ENCODE measurements at regions not wholly inside any gene's neighbourhood (a gene's known extent, or its start where the extent isn't known, plus 50 kb on each side); places are given as distances from the start of the nearest gene placed in this dataset.

- no peak for DNase-seq (ENCODE audit: low spot score)
These were observed 402.1 kb upstream of the CHD6 start for GRCh38 chr20:42020316-42020715.

DNA sequence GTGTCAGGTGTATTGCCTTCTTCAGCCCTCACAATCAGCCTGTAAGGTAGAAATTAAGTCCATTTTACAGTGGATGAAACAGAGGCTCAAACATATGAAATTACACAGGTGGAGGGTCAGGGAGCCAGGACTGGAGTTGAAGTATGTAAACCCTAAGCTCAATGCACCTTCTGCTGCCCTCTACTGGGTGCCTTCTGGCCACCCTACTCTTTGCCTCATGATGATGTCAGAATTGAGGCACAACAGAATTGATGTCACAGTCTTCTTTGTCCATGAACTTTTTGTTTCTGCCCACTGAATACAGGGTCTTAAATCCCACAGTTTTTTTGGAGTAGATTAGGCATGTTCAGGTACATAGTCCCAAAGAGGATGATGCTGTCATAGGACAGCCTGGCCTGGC lies 400.8 kb upstream of the CHD6 start:
- DNase-seq (ENCODE audit: low spot score): no peak

DNA sequence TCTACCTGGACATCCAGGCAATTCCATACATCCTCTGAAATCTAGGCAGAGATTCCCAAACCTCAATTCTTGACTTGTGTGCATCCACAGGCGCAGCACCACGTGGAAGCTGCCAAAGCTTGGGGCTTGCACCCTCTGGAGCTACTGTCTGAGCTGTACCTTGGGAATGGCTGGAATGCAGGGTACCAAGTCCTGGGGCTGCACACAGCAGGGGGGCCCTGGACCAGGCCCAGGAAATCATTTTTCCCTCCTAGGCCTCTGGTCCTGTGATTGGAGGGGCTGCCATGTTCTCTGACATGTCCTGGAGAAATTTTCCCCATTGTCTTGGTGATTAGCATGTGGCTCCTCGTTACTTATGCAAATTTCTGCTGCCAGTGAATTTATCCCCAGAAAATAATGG lies 391.9 kb upstream of the CHD6 start:
- DNase-seq (ENCODE audit: low spot score): no peak

- DNase-seq (ENCODE audit: low spot score): no peak
These were observed 389.1 kb upstream of the CHD6 start for GRCh38 chr20:42007251-42007650.

GRCh38 chr20:42005211-42005610 lies 387.0 kb upstream of the CHD6 start:
- no peak for DNase-seq (ENCODE audit: low spot score)

GRCh38 chr20:42003380-42003779 lies 385.2 kb upstream of the CHD6 start:
- no peak for DNase-seq (ENCODE audit: low spot score)

DNA sequence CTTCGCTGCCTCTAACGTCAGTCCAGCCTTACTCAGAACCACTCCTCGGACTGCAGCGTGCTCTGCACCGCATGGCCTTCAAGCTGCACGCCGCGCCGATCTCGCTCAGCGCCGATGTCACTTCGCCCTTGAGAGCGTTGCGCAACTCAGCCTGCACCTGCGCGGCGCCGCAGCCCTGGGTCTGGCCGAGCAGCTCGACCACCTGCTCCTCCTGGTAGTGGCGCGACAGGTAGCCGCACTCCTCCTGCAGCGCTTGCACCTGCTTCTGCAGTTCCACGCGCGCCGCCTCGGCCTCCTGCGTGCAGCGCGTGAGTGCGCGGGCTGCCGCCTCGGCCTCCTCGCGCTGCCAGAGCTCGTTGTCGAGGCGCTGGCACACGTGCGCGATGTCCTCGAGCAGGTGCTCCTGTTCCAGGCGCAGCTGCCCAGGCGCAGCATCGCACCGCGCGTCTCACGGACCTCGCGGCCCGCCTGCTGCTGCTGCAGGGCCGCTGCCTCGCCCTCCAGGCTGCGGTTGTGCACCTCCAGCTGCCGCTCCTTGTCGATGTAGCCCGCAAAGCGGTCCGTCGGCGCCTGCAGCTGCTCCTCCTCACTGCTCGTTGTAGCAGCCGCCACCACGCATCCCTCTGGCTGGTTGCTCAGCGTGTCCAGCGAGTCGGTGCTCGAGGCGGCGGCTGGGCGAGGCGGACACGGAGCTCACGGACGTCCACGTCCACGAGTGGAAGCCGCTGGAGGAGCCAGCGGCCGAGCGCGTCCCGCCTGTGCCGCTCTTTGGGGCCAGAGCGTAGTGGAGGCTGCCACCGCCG lies 380.6 kb upstream of the CHD6 start:
- no peak for DNase-seq (ENCODE audit: low spot score)

GRCh38 chr20:41996951-41997350 lies 378.8 kb upstream of the CHD6 start:
- DNase-seq (ENCODE audit: low spot score): no peak

DNA sequence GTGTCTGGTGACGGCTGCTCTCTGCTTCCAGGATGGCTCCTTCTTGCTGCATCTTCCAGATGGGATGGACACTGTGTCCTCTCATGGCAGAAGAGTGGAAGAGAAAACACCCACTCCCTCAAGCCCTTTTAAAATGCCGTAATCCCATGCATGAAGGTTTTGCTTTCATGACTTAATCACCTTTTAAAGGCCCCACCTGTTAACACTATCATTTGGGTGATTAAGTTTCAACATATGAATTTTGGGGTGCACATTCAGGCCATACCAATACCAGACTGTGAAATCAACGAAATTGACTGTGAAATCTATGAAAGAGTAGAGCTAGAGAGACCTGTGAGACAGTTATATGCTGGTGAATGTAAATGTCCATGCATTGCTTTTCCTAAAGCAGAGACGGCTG lies 374.3 kb upstream of the CHD6 start:
- DNase-seq (ENCODE audit: low spot score): no peak

DNA sequence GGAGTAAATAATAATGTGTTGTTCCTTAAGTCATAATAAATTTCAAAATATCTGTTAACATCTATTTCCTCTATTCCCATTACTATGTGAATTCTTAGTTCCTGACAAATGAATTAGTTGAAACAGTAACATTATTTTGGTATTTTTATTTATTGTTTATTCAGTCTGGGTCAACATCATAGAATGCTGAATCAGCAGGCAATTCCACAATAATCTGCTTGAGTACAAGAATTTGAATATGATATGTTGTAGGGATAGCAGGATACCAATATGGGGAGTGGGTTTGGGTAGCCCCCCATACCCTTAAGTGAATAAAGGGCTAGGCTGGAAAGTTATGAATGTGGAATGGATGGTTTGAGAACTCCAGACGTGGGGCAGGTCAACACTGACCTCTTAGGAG lies 373.2 kb upstream of the CHD6 start:
- DNase-seq (ENCODE audit: low spot score): no peak

GRCh38 chr20:41989935-41990635 lies 371.9 kb upstream of the CHD6 start:
- no peak for DNase-seq (ENCODE audit: low spot score)

GRCh38 chr20:41989039-41989679 lies 371.0 kb upstream of the CHD6 start:
- no peak for DNase-seq (ENCODE audit: low spot score)

- no peak for DNase-seq (ENCODE audit: low spot score)
These were observed 365.9 kb upstream of the CHD6 start for GRCh38 chr20:41984031-41984430.

DNA sequence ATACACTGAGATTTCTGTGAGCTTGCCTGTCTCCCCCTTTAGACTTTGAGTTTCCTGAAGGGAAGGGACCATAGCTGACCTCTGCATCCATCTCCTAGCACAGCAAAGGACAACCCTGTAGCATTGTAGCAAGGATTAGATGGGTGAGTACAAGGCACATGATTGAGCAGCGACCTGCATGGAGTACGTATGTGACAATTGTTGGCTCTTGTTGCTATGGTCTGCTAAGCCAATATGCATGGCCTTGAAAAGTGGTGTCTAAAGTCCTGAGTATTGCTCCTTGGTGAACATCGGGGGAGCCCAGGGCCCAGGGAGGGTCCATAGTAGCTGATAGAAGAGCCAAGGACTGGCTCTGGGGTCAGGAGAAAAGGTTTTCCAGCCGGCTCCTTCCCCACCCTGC lies 365.0 kb upstream of the CHD6 start:
- no peak for DNase-seq (ENCODE audit: low spot score)

DNA sequence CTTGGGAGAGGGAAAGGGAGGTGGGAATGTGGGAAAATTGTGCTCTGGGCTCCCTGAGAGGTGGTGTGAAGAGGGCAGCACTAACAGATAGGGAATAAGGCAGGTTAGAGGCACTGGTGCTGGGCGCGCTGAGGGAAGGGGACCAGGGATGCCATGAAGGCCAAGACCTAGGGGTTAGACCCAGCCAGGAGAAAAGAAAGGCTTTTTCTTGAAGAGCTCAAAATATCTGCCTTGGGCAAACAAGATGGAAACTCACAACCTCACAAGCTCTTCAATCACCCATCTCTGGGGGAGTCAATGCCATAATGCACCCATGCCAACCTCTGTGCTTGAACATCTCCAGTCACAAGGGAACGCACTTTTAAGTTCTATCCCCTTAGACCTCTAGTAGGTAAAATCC lies 363.6 kb upstream of the CHD6 start:
- DNase-seq (ENCODE audit: low spot score): no peak

GRCh38 chr20:41978875-41979274 lies 360.7 kb upstream of the CHD6 start:
- no peak for DNase-seq (ENCODE audit: low spot score)

DNA sequence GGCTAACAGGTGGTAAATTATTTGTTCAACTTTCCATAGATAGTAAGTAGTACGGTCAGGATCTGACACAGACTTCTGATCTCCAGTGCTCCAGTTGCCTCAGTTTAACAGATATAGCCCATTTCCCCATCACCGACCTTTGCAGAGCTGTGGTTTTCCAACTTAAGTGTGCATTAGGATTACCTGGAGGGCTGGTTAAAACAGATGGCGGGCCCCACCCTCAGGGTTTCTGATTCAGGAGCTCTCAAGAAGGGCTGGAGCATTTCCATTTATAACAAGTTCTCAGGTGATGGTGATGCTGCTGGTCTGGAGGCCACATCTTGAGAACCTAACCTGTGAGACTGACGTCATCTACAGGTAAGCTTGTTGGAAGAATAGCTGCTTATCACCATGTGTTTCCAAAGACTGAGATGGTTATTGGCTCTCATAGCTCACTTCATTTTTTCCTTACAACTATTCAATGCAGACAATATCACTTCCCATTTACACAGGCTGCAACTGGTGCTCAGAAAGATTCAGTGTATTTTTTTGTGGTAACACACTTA lies 360.1 kb upstream of the CHD6 start:
- no peak for DNase-seq (ENCODE audit: low spot score)

DNA sequence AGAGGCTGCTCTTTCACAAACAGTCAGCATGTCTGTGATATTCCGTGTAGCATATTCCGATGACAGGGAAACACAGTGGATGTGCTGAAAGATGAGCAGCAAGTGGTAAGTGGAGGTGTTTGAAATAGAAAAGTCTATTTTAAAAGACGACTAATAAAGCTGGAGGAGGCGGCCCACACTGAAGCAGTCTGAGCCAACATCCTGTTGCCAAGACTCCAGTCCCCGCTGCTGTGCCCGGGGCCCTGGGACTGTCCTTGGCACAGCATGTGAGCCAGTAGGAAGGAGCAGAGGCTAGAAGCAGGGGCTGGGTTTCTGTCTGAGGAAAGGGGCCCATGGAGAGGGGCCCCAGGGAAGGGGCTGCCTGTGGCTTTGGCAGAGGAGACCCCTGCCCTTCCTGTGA lies 351.5 kb upstream of the CHD6 start:
- DNase-seq (ENCODE audit: low spot score): no peak

GRCh38 chr20:41960166-41960565 lies 342.0 kb upstream of the CHD6 start:
- no peak for DNase-seq (ENCODE audit: low spot score)

GRCh38 chr20:41958391-41958790 lies 340.2 kb upstream of the CHD6 start:
- no peak for DNase-seq (ENCODE audit: low spot score)

DNA sequence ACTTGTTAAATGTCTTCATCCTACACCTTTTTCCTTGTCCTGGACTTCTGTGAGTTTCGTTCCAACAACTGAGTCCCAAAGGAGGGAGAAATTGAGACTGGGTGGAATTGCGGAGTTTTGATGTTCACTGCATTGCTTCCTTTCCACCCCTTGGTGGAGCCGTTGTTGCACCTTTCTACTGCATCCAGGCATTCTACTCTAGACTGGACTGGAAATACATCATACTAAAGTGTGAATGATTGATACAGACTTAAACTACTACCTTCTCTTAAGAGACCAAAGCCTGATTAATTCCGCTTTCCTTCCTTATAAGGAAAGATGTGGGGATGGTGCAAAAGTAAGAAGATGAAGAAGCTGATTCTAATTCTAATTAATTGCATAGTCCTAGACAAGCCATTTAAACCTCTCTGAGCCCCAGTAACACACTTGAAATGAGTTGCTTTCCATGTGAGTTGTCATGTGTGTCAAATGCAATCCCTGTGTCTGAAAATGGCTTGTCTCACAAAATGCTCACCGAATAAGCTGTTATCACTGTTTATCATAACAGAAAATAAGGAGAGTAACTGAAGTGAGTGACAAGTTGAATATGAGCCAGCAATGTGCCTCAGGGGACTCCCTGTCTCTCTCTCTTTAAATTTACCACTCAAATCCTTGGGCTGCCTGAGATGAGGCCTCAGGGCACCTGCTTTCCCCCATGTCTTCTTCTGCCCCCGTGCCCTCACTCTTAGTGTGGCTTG lies 338.3 kb upstream of the CHD6 start:
- DNase-seq (ENCODE audit: low spot score): peak; percentile 5

DNA sequence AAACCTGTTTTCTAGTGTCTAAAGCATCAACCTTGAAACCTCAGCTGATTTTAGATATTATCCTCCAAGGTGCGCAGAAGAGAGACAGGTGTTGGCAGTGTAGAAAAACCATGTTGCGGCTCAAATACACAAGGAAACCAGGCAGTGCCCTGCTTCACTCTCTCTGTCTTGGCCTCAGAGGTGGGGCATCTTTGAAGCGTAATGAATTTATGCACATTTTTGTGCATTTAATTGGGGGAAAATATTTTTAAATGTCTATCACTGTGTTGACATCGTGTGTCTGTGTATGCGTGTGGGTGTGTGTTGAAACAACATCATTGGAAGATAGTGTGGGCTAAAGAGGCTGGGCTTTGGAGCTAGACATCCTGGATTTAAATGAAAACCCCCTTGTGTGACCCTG lies 334.0 kb upstream of the CHD6 start:
- no peak for DNase-seq (ENCODE audit: low spot score)

Data from cerebellar cortex (tissue), 1 donor.